HEK293 (cell line): ENCODE measurements at regions not wholly inside any gene's neighbourhood (a gene's known extent, or its start where the extent isn't known, plus 50 kb on each side); places are given as distances from the start of the nearest gene placed in this dataset.

Experiments used
- YY1 ChIP-seq: fragments of 450-650 bp; formaldehyde crosslinking; IDR thresholded peaks from 2 replicates; pipeline ENCODE4 v1.5.1; 2018; ENCODE audit warnings: missing biosample characterization, missing genetic modification characterization
- ZBTB21 ChIP-seq: fragments of 450-650 bp; formaldehyde crosslinking; IDR thresholded peaks from 2 replicates; pipeline ENCODE4 v1.5.1; 2017; ENCODE audit warnings: missing biosample characterization, missing genetic modification characterization
- ZNF433 ChIP-seq: fragments of 450-650 bp; formaldehyde crosslinking; IDR thresholded peaks from 2 replicates; pipeline ENCODE4 v1.5.1; 2016; ENCODE audit warnings: missing biosample characterization, missing genetic modification characterization, low read depth
- TF ChIP-seq, protein P1 (sequence below): fragments of 450-650 bp; formaldehyde crosslinking; IDR thresholded peaks from 2 replicates; pipeline ENCODE4 v1.5.1; 2016; ENCODE audit warnings: missing biosample characterization, missing genetic modification characterization
- TF ChIP-seq, protein P2 (sequence below): fragments of 450-650 bp; formaldehyde crosslinking; IDR thresholded peaks from 2 replicates; pipeline ENCODE4 v1.5.1; 2016; ENCODE audit warnings: missing biosample characterization, missing genetic modification characterization, low read depth

- TF ChIP-seq YY1 (tag by site-specific recombination) (no peak), ZNF433 (tag by site-specific recombination) (no peak), ZBTB21 (tag by site-specific recombination) (no peak)
- TF ChIP-seq, protein P1, sequence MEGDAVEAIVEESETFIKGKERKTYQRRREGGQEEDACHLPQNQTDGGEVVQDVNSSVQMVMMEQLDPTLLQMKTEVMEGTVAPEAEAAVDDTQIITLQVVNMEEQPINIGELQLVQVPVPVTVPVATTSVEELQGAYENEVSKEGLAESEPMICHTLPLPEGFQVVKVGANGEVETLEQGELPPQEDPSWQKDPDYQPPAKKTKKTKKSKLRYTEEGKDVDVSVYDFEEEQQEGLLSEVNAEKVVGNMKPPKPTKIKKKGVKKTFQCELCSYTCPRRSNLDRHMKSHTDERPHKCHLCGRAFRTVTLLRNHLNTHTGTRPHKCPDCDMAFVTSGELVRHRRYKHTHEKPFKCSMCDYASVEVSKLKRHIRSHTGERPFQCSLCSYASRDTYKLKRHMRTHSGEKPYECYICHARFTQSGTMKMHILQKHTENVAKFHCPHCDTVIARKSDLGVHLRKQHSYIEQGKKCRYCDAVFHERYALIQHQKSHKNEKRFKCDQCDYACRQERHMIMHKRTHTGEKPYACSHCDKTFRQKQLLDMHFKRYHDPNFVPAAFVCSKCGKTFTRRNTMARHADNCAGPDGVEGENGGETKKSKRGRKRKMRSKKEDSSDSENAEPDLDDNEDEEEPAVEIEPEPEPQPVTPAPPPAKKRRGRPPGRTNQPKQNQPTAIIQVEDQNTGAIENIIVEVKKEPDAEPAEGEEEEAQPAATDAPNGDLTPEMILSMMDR (tag by site-specific recombination): no peak
- TF ChIP-seq, protein P2, sequence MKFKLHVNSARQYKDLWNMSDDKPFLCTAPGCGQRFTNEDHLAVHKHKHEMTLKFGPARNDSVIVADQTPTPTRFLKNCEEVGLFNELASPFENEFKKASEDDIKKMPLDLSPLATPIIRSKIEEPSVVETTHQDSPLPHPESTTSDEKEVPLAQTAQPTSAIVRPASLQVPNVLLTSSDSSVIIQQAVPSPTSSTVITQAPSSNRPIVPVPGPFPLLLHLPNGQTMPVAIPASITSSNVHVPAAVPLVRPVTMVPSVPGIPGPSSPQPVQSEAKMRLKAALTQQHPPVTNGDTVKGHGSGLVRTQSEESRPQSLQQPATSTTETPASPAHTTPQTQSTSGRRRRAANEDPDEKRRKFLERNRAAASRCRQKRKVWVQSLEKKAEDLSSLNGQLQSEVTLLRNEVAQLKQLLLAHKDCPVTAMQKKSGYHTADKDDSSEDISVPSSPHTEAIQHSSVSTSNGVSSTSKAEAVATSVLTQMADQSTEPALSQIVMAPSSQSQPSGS (tag by site-specific recombination): no peak
Measured at GRCh38 chr4:181968371-181968770, 274.8 kb upstream of the TENM3 start.
